BJ (cell line): ENCODE measurements at regions not wholly inside any gene's neighbourhood (a gene's known extent, or its start where the extent isn't known, plus 50 kb on each side); places are given as distances from the start of the nearest gene placed in this dataset.

ENCODE experiments used
- CTCF ChIA-PET: fragments of 350-600 bp; formaldehyde crosslinking; extraction: SDS; loops from one replicate; lab custom pipeline; 2021; ENCODE audit warnings: antibody characterized with exemption, inconsistent platforms; lab: Yijun Ruan, JAX
- POLR2A ChIA-PET: fragments of 300-600 bp; sonication (Branson Sonifier 250); formaldehyde crosslinking; extraction: SDS; loops from one replicate; lab custom pipeline; 2021; ENCODE audit warnings: antibody characterized with exemption; lab: Charles Lee
- DNase-seq: peaks from one replicate; pipeline ENCODE4 v3.0.0-alpha.2; 2011; ENCODE audit warnings: low read depth
- H3K27me3 ChIP-seq: 2 replicates; pipeline ENCODE4 v1.6.0; 2011; ENCODE audit warnings: low read length; ENCODE audit not compliant: control insufficient read depth, insufficient read depth
- H3K36me3 ChIP-seq: 2 replicates; pipeline ENCODE4 v1.5.1; 2011; ENCODE audit warnings: low read length; ENCODE audit not compliant: control insufficient read depth, insufficient read depth
- H3K4me3 ChIP-seq: 2 replicates; pipeline ENCODE4 v1.5.1; 2011; ENCODE audit warnings: low read depth, mild to moderate bottlenecking, control low read depth, low read length
- TF ChIP-seq, protein P1 (sequence below): IDR thresholded peaks from 2 replicates; pipeline ENCODE4 v1.5.1; 2011; ENCODE audit warnings: low read depth, mild to moderate bottlenecking, control low read depth, inconsistent platforms, low read length, moderate library complexity; ENCODE audit not compliant: insufficient read depth

DNA sequence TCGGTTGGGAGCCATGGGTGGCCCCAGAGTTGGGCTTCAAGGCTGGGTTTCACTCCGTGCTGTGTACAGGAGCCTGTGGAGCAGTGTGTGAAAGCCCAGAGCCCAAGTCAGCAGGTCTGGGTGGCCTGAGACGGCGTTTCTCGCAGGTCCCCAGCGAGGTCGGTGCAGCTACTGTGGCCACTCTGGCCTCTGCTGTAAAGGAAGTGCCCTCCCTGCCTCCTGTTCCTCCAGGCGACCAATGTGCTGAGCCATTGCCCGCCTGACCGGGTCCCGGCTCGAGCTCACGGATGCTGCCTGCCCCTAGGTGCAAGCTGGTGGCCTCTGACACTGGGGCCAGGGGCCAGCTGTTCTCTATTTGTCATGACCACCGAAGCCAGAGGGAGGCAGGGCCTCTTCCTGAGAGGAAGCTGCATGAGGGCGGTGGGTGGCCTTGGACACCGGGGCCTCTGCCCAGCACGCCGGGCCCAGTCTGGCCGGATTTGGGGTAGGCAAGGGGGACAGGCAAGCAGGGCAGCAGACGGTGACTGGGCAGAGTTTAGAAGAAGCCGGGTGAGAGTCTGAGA, 170.9 kb downstream of the IRF8 start:
- H3K27me3 ChIP-seq: peaks cover 2% of the 10 kb centered on the region
- ChIA-PET POLR2A (no interaction called here), CTCF (interaction anchor here (1.2 to 22.9 kb wide), 3 partner anchors 182 to 453 kb away, joined by 3 to 367 read pairs (median 3); no protein-coding TSS in a partner anchor)
- H3K36me3 ChIP-seq: no peaks in the 10 kb centered on the region
- no peak for DNase-seq
- TF ChIP-seq, protein P1, sequence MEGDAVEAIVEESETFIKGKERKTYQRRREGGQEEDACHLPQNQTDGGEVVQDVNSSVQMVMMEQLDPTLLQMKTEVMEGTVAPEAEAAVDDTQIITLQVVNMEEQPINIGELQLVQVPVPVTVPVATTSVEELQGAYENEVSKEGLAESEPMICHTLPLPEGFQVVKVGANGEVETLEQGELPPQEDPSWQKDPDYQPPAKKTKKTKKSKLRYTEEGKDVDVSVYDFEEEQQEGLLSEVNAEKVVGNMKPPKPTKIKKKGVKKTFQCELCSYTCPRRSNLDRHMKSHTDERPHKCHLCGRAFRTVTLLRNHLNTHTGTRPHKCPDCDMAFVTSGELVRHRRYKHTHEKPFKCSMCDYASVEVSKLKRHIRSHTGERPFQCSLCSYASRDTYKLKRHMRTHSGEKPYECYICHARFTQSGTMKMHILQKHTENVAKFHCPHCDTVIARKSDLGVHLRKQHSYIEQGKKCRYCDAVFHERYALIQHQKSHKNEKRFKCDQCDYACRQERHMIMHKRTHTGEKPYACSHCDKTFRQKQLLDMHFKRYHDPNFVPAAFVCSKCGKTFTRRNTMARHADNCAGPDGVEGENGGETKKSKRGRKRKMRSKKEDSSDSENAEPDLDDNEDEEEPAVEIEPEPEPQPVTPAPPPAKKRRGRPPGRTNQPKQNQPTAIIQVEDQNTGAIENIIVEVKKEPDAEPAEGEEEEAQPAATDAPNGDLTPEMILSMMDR: no peak
- H3K4me3 ChIP-seq: no peak overlapping the region

- TF ChIP-seq, protein P1: no peak
- DNase-seq: no peak
- CTCF ChIA-PET: interaction anchor here (1.2 to 22.9 kb wide), 3 partner anchors 181 to 452 kb away, joined by 3 to 367 read pairs (median 3); no protein-coding TSS in a partner anchor
- Histone ChIP-seq H3K4me3 (no peak overlapping the region), H3K36me3 (no peaks in the 10 kb centered on the region), H3K27me3 (peaks cover 2% of the 10 kb centered on the region)
- POLR2A ChIA-PET: no interaction called here
Observed at GRCh38 chr16:86070484-86070883, 171.5 kb downstream of the IRF8 start.

GRCh38 chr16:86070971-86071370, 172.0 kb downstream of the IRF8 start:
- POLR2A ChIA-PET: no interaction called here
- CTCF ChIA-PET: interaction anchor here (0.5 to 22.9 kb wide), 4 partner anchors 259 to 452 kb away, joined by 3 to 367 read pairs (median 4); no protein-coding TSS in a partner anchor
- TF ChIP-seq, protein P1: no peak

GRCh38 chr16:86071611-86072240, 172.8 kb downstream of the IRF8 start:
- POLR2A ChIA-PET: no interaction called here
- Histone ChIP-seq H3K4me3 (no peak overlapping the region), H3K36me3 (no peaks in the 10 kb centered on the region), H3K27me3 (no peaks in the 10 kb centered on the region; the same call in none of the 2 replicates)
- CTCF ChIA-PET: interaction anchor here (0.6 to 22.9 kb wide), 6 partner anchors 10 to 446 kb away, joined by 3 to 367 read pairs (median 5); no protein-coding TSS in a partner anchor
- TF ChIP-seq, protein P1: no peak
- no peak for DNase-seq

More at GRCh38 chr16:86070971-86071370, 172.0 kb downstream of the IRF8 start:
- H3K27me3 ChIP-seq: no peaks in the 10 kb centered on the region; the same call in none of the 2 replicates
- DNase-seq: no peak
- no peak overlapping the region for H3K4me3 ChIP-seq
- H3K36me3 ChIP-seq: no peaks in the 10 kb centered on the region
